PC-3 (cell line): ENCODE measurements at regions not wholly inside any gene's neighbourhood (a gene's known extent, or its start where the extent isn't known, plus 50 kb on each side); places are given as distances from the start of the nearest gene placed in this dataset.

Source experiments
- EZH2 ChIP-seq: fragments of 300-600 bp; sonication (generic); IDR thresholded peaks from one replicate; pipeline ENCODE4 v1.6.1; 2017; ENCODE audit warnings: antibody characterized with exemption, mild to moderate bottlenecking, low read length; ENCODE audit not compliant: unreplicated experiment
- TF ChIP-seq, protein P1 (sequence below): fragments of 300-600 bp; sonication (generic); conservative IDR thresholded peaks from 2 replicates; pipeline ENCODE4 v1.5.1; 2017; ENCODE audit warnings: antibody characterized with exemption, low read depth, mild to moderate bottlenecking, low read length

DNA sequence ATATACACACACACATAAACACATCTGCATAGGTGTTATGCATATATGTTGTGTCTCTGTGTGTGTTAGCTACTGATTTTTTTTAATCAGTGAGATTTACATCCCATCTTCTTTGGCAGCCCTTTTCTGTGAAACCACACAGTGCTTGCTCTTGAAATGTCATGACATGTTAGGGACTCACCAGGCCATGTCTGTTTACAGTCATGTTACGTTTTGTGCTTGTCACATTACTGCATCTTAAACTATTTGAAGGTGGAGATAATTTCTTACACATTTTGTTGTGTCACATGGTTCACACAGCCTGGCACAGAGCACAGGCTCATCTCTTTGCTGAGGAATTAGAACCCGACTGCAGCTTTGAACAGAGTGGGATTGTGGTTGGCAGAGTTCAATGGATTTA, 364.4 kb upstream of the RIOK2 start:
- no peak for TF ChIP-seq EZH2
- TF ChIP-seq, protein P1, sequence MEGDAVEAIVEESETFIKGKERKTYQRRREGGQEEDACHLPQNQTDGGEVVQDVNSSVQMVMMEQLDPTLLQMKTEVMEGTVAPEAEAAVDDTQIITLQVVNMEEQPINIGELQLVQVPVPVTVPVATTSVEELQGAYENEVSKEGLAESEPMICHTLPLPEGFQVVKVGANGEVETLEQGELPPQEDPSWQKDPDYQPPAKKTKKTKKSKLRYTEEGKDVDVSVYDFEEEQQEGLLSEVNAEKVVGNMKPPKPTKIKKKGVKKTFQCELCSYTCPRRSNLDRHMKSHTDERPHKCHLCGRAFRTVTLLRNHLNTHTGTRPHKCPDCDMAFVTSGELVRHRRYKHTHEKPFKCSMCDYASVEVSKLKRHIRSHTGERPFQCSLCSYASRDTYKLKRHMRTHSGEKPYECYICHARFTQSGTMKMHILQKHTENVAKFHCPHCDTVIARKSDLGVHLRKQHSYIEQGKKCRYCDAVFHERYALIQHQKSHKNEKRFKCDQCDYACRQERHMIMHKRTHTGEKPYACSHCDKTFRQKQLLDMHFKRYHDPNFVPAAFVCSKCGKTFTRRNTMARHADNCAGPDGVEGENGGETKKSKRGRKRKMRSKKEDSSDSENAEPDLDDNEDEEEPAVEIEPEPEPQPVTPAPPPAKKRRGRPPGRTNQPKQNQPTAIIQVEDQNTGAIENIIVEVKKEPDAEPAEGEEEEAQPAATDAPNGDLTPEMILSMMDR = no peak
